ENCODE measurements at regions not wholly inside any gene's neighbourhood (a gene's known extent, or its start where the extent isn't known, plus 50 kb on each side); places are given as distances from the start of the nearest gene placed in this dataset.

DNA sequence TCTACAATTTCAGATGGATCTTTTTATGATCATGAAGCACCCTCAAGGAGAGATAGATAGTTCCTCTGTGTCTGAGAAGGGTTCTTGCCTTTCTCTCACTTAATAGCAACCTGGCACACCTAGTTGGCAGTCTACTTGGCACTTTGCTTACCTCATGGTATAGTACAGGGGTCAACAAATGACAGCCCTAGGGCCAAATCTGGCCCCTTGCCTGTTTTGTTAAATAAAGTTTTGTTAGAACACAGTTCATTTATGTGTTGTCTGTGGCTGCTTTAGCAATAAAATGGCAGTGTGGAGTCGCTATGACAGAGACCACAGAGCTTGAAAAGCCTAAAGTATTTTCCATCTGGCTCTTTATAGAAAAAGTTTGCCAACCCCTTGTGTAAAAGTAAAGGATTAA is 119.3 kb upstream of the CPEB4 start:
- ATAC-seq (no peak), DNase-seq (ENCODE audit: low read depth, low spot score) (no peak)
- Histone ChIP-seq H3K9me3 (ENCODE audit: control insufficient read depth, insufficient read depth, low read depth, low read length) (no peaks in the 10 kb centered on the region), H3K4me1 (ENCODE audit: control insufficient read depth, insufficient read depth, low read length) (peaks cover 13% of the 10 kb centered on the region), H3K36me3 (ENCODE audit: control insufficient read depth, insufficient read depth, low read length) (no peaks in the 10 kb centered on the region), H3K27ac (ENCODE audit: low read length) (no peak overlapping the region), H3K4me3 (ENCODE audit: low read depth in 2 of 2, low read length in 2 of 2) (no peak overlapping the region), H3K27me3 (ENCODE audit: control insufficient read depth, insufficient read depth, low read length) (no peaks in the 10 kb centered on the region)
- intact Hi-C loops (cut with micrococcal nuclease; ENCODE audit: unreplicated experiment) (no loop called here), in situ Hi-C loops (cut with HindIII; ENCODE audit: low pct_unique_long_range_greater_than_20kb, low sequenced_read_pairs) (no loop called here)
- POLR2A ChIA-PET = no interaction called here
- no TSS peak for BruUV-seq (replicated peaks)
- no peak for TF ChIP-seq CTCF (IDR thresholded peaks at IDR 0.05)
- TF ChIP-seq, protein P1, sequence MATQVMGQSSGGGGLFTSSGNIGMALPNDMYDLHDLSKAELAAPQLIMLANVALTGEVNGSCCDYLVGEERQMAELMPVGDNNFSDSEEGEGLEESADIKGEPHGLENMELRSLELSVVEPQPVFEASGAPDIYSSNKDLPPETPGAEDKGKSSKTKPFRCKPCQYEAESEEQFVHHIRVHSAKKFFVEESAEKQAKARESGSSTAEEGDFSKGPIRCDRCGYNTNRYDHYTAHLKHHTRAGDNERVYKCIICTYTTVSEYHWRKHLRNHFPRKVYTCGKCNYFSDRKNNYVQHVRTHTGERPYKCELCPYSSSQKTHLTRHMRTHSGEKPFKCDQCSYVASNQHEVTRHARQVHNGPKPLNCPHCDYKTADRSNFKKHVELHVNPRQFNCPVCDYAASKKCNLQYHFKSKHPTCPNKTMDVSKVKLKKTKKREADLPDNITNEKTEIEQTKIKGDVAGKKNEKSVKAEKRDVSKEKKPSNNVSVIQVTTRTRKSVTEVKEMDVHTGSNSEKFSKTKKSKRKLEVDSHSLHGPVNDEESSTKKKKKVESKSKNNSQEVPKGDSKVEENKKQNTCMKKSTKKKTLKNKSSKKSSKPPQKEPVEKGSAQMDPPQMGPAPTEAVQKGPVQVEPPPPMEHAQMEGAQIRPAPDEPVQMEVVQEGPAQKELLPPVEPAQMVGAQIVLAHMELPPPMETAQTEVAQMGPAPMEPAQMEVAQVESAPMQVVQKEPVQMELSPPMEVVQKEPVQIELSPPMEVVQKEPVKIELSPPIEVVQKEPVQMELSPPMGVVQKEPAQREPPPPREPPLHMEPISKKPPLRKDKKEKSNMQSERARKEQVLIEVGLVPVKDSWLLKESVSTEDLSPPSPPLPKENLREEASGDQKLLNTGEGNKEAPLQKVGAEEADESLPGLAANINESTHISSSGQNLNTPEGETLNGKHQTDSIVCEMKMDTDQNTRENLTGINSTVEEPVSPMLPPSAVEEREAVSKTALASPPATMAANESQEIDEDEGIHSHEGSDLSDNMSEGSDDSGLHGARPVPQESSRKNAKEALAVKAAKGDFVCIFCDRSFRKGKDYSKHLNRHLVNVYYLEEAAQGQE (IDR thresholded peaks at IDR 0.05; ENCODE audit: insufficient read depth in 1 of 2, low read depth in 2 of 2, low read length in 1 of 2) = no peak
- CTCF ChIA-PET = no interaction called here

- no peaks in the 10 kb centered on the region for H3K27me3 ChIP-seq (ENCODE audit: control insufficient read depth, insufficient read depth, low read length)
- no peak for DNase-seq (ENCODE audit: low read depth, low spot score)
- CTCF ChIA-PET = no interaction called here
- POLR2A ChIA-PET = no interaction called here
- no peaks in the 10 kb centered on the region for H3K9me3 ChIP-seq (ENCODE audit: control insufficient read depth, insufficient read depth, low read depth, low read length)
- in situ Hi-C loops (cut with HindIII; ENCODE audit: low pct_unique_long_range_greater_than_20kb, low sequenced_read_pairs) (no loop called here), intact Hi-C loops (cut with micrococcal nuclease; ENCODE audit: unreplicated experiment) (no loop called here)
- no peaks in the 10 kb centered on the region for H3K36me3 ChIP-seq (ENCODE audit: control insufficient read depth, insufficient read depth, low read length)
- ATAC-seq = no peak
- TF ChIP-seq POLR2AphosphoS5 (IDR thresholded peaks at IDR 0.05; ENCODE audit: low read depth, low read length) (no peak), TCF7L2 (IDR thresholded peaks at IDR 0.05; ENCODE audit: low read depth, low read length) (no peak), SIN3A (IDR thresholded peaks at IDR 0.05; ENCODE audit: borderline replicate concordance, insufficient read depth, low read depth, low read length) (no peak), CTCF (IDR thresholded peaks at IDR 0.05) (no peak)
- TF ChIP-seq, protein P1 (IDR thresholded peaks at IDR 0.05; ENCODE audit: insufficient read depth in 1 of 2, low read depth in 2 of 2, low read length in 1 of 2) = no peak
- no peak overlapping the region for H3K4me3 ChIP-seq (ENCODE audit: low read depth in 2 of 2, low read length in 2 of 2)
- BruUV-seq (replicated peaks) = no TSS peak
- H3K4me1 ChIP-seq (ENCODE audit: control insufficient read depth, insufficient read depth, low read length) = peaks cover 4% of the 10 kb centered on the region; the same call in 1 of the 2 replicates
- H3K27ac ChIP-seq (ENCODE audit: low read length) = no peak overlapping the region
Observed at GRCh38 chr5:173770637-173771036, 117.5 kb upstream of the CPEB4 start.
